Common myeloid progenitor, CD34-positive (primary cell): ENCODE measurements at regions not wholly inside any gene's neighbourhood (a gene's known extent, or its start where the extent isn't known, plus 50 kb on each side); places are given as distances from the start of the nearest gene placed in this dataset.

ENCODE experiments used
- CTCF ChIA-PET: fragments of 350-600 bp; sonication (Branson Sonifier 250); formaldehyde crosslinking; loops from one replicate; lab custom pipeline; 2021; ENCODE audit warnings: antibody characterized with exemption; lab: Charles Lee
- POLR2A ChIA-PET: fragments of 350-600 bp; sonication (Branson Sonifier 250); formaldehyde crosslinking; loops from one replicate; lab custom pipeline; 2021; ENCODE audit warnings: antibody characterized with exemption; lab: Charles Lee
- DNase-seq, 3 donors: peaks; one replicate each; pipeline versions ENCODE4 v3.0.0 to v3.0.0-alpha.2; 2013
- H3K27ac ChIP-seq, 2 experiments: 1 replicate in 1 of 2; 2 replicates in 1 of 2; pipeline ENCODE4 v1.7.0; 2013; ENCODE audit warnings: inconsistent platforms in 2 of 2, low read length in 2 of 2, mild to moderate bottlenecking in 2 of 2, low read depth in 1 of 2, moderate library complexity in 1 of 2; ENCODE audit not compliant: severe bottlenecking in 2 of 2, insufficient read depth in 1 of 2, poor library complexity in 1 of 2
- H3K27me3 ChIP-seq, 5 experiments: replicated peaks in 2 of 5; 1 replicate in 3 of 5; 2 replicates in 2 of 5; pipeline versions ENCODE4 v1.6.1 to v1.7.0; 2013; ENCODE audit warnings: low read length in 4 of 5, mild to moderate bottlenecking in 2 of 5, moderate library complexity in 2 of 5, inconsistent platforms in 1 of 5; ENCODE audit not compliant: insufficient read depth in 5 of 5, control insufficient read depth in 4 of 5
- H3K36me3 ChIP-seq, 4 experiments: 1 replicate in 2 of 4; 2 replicates in 2 of 4; pipeline versions ENCODE4 v1.6.1 to v1.7.0; 2013; ENCODE audit warnings: low read length in 3 of 4, control low read depth in 1 of 4, mild to moderate bottlenecking in 1 of 4; ENCODE audit not compliant: control insufficient read depth in 4 of 4, insufficient read depth in 4 of 4
- H3K4me1 ChIP-seq, 4 experiments: 1 replicate in 3 of 4; 2 replicates in 1 of 4; pipeline versions ENCODE4 v1.6.1 to v1.7.1; 2013; ENCODE audit warnings: low read length in 3 of 4, mild to moderate bottlenecking in 3 of 4, control low read depth in 1 of 4, inconsistent platforms in 1 of 4, moderate library complexity in 1 of 4; ENCODE audit not compliant: control insufficient read depth in 4 of 4, insufficient read depth in 4 of 4; ENCODE audit errors: control extremely low read depth in 1 of 4
- H3K4me3 ChIP-seq, 7 experiments: 1 replicate in 4 of 7; 2 replicates in 3 of 7; pipeline versions ENCODE4 v1.5.1 to v1.7.0; 2013; ENCODE audit warnings: mild to moderate bottlenecking in 7 of 7, low read length in 6 of 7, moderate library complexity in 6 of 7, inconsistent platforms in 2 of 7, low read depth in 2 of 7, control low read depth in 1 of 7; ENCODE audit not compliant: insufficient read depth in 4 of 7, control insufficient read depth in 1 of 7; ENCODE audit errors: extremely low read depth in 1 of 7
- H3K9me3 ChIP-seq, 5 experiments: 1 replicate in 4 of 5; 2 replicates in 1 of 5; pipeline versions ENCODE4 v1.6.1 to v1.7.1; 2013; ENCODE audit warnings: low read length in 4 of 5, mild to moderate bottlenecking in 2 of 5, inconsistent platforms in 1 of 5, low read depth in 1 of 5, moderate library complexity in 1 of 5; ENCODE audit not compliant: control insufficient read depth in 4 of 5, insufficient read depth in 2 of 5; ENCODE audit errors: control extremely low read depth in 1 of 5
- WGBS: methylation state at CpG from one replicate; pipeline ENCODE4 v1.1.5; 2013; ENCODE audit not compliant: insufficient coverage; 5-methylcytosine and 5-hydroxymethylcytosine counted together

DNA sequence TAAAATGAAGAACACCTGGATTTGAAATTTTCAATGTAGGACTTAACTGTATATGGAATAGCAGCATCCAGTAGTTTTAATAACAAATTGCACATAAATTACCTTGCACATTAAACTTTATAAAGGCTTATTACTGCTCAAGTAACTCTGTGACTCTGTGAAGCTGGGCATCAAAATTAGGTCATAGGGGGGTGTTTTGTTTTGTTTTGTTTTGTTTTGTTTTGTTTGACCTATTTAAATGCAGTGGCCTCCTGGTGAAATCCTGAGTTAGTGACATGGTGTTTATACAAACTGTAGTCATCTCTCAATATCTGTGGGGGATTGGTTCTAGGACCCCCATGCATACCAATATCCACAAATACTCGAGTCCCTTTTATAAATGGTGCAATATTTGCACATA, 51.9 kb upstream of the ADAD1 start:
- H3K4me3 ChIP-seq = no peak overlapping the region
- no peak overlapping the region for H3K27ac ChIP-seq
- ChIA-PET POLR2A (no interaction called here), CTCF (no interaction called here)
- DNase-seq = no peak
- no peaks in the 10 kb centered on the region for H3K9me3 ChIP-seq
- no peaks in the 10 kb centered on the region for H3K27me3 ChIP-seq
- 100% methylated on average over 1 of the region's 1 CpG for WGBS
- H3K4me1 ChIP-seq = no peaks in the 10 kb centered on the region
- peaks cover 10 to 42% (median 14%) of the 10 kb centered on the region in 4 experiments for H3K36me3 ChIP-seq

DNA sequence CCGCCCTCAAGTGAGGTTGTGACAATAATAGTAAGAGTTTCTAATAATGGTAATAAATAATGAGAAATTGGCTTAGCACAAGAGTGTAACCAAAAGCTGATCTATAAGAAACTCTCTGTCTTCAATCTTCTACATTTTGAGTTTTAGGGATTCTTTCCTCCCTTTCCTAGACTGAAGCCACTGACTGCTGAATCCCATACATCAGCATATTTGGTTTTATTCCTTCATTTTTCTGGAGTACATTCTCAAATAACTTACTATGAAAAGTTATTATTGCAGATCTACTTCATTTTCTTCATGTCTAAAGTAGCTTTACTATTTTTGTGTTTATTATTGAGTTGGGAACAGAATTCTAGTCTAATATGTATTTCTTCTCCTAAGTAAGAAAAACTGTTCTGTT, 49.9 kb upstream of the ADAD1 start:
- H3K4me1 ChIP-seq = no peaks in the 10 kb centered on the region
- H3K27ac ChIP-seq = no peak overlapping the region
- H3K36me3 ChIP-seq = peaks cover 7 to 34% (median 10%) of the 10 kb centered on the region in 4 experiments
- no peak for DNase-seq
- WGBS = 88% methylated on average over 1 of the region's 1 CpG
- H3K4me3 ChIP-seq = no peak overlapping the region
- no peaks in the 10 kb centered on the region for H3K27me3 ChIP-seq
- POLR2A ChIA-PET = no interaction called here
- H3K9me3 ChIP-seq = peaks cover 0 to 1% (median 0%) of the 10 kb centered on the region in 5 experiments
- CTCF ChIA-PET = interaction anchor here (0.9 kb wide), 1 partner anchor 35 kb away, joined by 3 read pairs; no protein-coding TSS in a partner anchor
